LNCaP clone FGC (cell line): ENCODE measurements at regions not wholly inside any gene's neighbourhood (a gene's known extent, or its start where the extent isn't known, plus 50 kb on each side); places are given as distances from the start of the nearest gene placed in this dataset.
A peak's percentile ranks its signal among the peaks of the same experiment; 100 is the strongest.

Source experiments
- DNase-seq: peaks from one replicate; pipeline ENCODE4 v3.0.0-alpha.2; 2011; ENCODE audit warnings: low read depth
- H3K4me3 ChIP-seq: 2 replicates; pipeline ENCODE4 v1.5.1; 2011; ENCODE audit warnings: mild to moderate bottlenecking, low read depth, low read length, control low read depth
- CTCF ChIP-seq: IDR thresholded peaks from 2 replicates; pipeline ENCODE4 v1.5.1; 2012; ENCODE audit warnings: mild to moderate bottlenecking; ENCODE audit not compliant: control insufficient read depth, insufficient read depth; ENCODE audit errors: extremely low read depth

GRCh38 chr10:53638006-53638405, 865.4 kb upstream of the MBL2 start:
- DNase-seq: no peak
- TF ChIP-seq CTCF: no peak
- H3K4me3 ChIP-seq: no peak overlapping the region

GRCh38 chr10:53624722-53625121, 852.1 kb upstream of the MBL2 start:
- no peak for TF ChIP-seq CTCF
- peak; percentile 77 for DNase-seq
- H3K4me3 ChIP-seq: no peak overlapping the region

GRCh38 chr10:53622201-53622600, 849.6 kb upstream of the MBL2 start:
- no peak for DNase-seq
- TF ChIP-seq CTCF: no peak
- no peak overlapping the region for H3K4me3 ChIP-seq

- H3K4me3 ChIP-seq: no peak overlapping the region
- DNase-seq: no peak
Measured at GRCh38 chr10:53619671-53620070, 847.1 kb upstream of the MBL2 start.

GRCh38 chr10:53607691-53608090, 835.1 kb upstream of the MBL2 start:
- TF ChIP-seq CTCF: no peak
- H3K4me3 ChIP-seq: no peak overlapping the region
- no peak for DNase-seq

More at GRCh38 chr10:53619671-53620070, 847.1 kb upstream of the MBL2 start:
- no peak for TF ChIP-seq CTCF

GRCh38 chr10:53606981-53607380, 834.4 kb upstream of the MBL2 start:
- TF ChIP-seq CTCF: no peak
- no peak overlapping the region for H3K4me3 ChIP-seq
- no peak for DNase-seq

- DNase-seq: no peak
- peak; percentile 82 for TF ChIP-seq CTCF
- H3K4me3 ChIP-seq: no peak overlapping the region
Measured at GRCh38 chr10:53601260-53601875, 828.8 kb upstream of the MBL2 start.
